ENCODE measurements at regions not wholly inside any gene's neighbourhood (a gene's known extent, or its start where the extent isn't known, plus 50 kb on each side); places are given as distances from the start of the nearest gene placed in this dataset.

- DNase-seq, result no peak
Observed at GRCh38 chr16:26281381-26282110, 589.8 kb downstream of the HS3ST4 start.

- no peak for DNase-seq
Observed at GRCh38 chr16:26295625-26296304, 604.0 kb downstream of the HS3ST4 start.

DNA sequence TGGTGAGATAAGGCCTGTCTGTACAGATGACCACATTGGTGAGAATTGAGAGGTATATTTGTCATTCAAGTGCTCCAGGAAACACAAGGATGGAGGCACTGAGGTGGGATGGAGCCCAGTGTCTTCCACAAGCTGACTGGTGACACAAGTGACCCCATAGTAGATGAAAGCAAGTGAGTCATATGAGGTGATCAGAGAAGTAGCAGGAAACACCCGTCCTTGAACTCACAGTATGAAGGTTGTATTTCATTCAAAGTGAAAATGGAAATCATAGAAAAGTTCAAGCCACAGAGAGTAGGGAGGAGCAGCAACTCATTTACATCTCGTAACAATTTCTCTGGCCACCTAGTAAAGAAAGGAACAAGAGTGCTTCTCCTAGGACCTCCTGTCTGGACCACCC lies 609.8 kb downstream of the HS3ST4 start:
- DNase-seq, result no peak

GRCh38 chr16:26316683-26317464 lies 625.1 kb downstream of the HS3ST4 start:
- no peak for DNase-seq

- peak in 10 of 56 donors; percentile 4 to 29 (median 10) for DNase-seq
Observed at GRCh38 chr16:26317885-26318284, 626.1 kb downstream of the HS3ST4 start.

DNA sequence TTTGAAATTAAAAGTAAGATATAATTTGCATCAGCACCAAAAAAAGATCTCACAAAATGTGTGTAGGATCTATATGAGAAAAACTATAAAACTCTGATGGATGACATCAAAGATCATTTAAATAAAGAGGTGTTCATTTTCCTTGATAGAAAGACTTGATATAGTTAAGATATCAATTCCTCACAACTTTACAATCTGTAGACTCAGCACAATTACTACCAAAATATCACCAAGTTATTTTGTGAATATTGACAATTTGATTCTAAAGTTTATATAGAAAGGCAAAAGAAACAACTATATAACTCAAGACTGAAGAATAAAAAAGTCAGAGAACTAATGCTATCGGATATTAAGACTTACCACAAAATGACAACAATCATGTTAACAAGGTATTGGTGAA lies 638.9 kb downstream of the HS3ST4 start:
- no peak for DNase-seq

DNA sequence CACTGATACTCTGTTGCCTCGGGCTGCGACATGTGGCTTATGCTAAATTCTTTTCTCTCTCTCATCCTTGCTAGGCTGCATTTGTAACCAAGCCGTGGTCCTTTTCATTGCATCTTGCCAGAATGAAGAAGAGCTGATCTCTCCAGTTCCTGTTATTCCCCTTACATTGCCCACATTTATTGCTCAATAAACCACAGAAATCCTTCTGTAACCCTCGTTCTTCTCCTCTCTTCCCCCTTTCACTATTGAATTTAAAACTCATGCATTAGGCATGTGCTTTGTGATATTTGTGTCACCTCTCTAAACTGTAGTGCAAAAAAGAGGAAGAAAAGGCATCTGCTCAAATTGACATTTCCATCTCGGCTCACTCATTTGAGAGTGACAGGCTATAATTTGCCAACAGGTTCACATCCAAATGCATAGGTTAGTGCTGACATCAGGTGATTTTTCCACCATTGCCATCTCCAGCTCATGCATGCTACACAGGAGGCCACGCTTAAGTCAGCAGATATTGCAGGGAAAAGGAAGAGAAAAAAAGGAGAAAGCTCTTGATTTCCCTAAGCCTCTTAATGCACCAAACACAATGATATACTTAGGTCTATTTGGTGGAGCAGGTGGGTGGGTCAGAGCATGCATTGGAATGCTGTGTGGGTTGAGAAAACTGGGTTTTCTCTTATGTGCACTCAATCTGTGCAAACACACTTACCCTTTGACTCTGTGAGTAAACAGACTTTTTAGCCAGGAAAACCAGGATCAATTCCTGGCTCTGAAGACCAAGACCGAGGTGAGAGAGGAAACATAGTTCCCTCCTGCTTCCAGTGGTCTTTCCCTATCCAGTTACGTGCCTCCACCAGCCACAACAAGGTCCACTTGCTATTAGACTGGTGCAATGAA lies 642.7 kb downstream of the HS3ST4 start:
- DNase-seq, result peak in 2 of 56 donors; percentile 1

DNA sequence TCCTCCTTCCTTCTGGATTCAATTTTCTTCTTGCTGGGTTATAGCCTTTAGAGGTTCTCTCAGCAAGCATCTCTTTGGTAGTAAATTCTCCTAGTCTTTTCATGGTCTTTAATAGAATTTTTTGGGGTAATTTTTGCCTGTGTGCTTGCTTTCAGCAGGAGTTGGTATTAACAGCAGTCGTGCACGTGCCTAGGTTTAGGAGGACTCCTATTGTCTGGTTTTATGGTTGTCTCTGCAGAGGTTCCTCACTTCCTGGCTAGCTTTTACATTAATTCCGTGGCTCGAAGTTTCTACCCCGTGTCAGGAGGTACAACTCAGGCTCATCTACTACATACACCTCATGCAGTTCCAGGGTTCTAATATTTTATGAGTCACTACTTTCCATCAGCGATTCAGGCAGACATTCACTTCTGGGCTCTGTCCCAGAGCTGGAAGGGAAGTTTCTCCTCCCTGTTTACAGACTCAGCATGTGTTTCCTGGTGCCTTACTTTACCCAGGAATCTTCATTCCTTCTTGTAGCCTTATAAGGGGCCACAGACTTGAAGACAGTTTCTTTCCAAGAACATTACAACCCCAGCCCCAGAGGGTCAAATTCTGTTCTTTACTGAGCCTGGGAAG lies 643.6 kb downstream of the HS3ST4 start:
- DNase-seq, result no peak

GRCh38 chr16:26342621-26343020 lies 650.9 kb downstream of the HS3ST4 start:
- DNase-seq, result no peak

GRCh38 chr16:26344240-26344776 lies 652.5 kb downstream of the HS3ST4 start:
- DNase-seq, result no peak

GRCh38 chr16:26344976-26345375 lies 653.2 kb downstream of the HS3ST4 start:
- DNase-seq, result no peak

DNA sequence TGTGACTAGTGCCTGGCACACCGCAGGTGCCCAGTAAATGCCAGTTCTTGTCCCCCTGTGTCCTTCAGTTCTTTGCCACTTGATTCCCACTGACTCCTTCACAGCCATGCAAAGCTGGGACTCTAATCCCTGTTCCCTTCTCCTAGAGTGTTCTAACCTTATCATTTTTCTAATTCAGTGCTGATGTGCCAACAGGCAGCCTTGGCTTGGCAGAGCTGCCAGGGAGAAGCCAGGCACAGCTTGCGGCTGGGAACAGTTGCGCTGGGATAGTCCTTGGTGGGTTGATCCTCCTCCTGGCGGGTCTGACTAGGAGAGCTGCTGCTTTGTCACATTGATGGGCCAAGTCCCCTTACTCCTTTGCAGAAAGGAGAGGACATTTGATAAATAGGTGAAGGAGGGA lies 654.2 kb downstream of the HS3ST4 start:
- no peak for DNase-seq

- DNase-seq, result no peak
Observed at GRCh38 chr16:26348095-26348494, 656.3 kb downstream of the HS3ST4 start.

DNA sequence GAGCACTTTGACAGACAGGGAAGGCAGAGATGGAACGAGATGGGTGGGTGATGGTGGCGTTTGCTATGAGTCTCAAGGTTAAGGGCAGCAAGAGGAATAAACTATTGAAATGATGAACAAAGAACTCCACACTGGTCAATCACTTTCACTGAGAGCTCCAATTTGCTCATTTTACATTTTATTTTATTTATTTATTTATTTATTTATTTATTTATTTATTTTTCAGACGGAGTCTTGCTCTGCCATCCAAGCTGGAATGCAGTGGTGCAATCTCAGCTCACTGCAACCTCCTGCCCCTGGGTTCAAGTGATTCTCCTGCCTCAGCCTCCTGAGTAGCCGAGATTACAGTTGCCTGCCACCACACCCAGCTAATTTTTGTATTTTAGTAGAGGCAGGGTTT lies 669.1 kb downstream of the HS3ST4 start:
- DNase-seq, result no peak

GRCh38 chr16:26363581-26363980 lies 671.8 kb downstream of the HS3ST4 start:
- no peak for DNase-seq

DNA sequence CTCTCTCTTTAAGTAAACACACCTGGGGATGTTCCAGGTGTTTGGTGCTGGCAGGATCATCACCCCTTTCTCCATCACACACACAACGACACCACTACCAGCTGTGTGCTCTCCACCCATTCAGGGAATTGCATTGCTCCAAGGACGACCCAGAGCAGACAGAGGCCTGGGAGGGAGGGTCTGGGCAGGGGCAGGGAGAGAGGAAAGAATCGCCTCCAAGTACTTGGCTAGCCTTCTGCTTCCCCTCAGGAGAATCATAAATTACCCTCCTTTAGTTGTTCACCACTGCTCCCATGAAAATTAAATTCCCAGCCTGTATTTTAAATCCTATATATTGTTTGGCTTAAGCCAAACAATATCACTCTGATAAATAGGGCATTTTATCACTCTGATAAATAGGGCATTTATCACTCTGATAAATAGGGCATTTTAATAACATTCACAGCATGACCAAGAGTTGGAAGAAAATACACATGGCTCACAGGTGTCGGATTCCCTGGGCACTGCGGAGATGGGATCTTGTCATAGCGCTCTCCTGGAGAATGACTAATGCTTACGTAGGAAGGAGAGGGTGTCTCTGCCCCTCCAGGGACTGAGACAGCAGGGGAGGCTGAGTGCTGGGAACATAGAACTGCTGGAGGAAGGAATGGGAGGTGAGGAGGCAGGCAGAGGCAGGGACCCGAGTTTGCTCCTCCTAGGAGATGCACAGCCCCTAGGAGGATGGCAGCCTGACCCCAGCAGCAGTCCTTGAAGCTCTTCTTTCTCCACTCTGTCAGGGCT lies 673.6 kb downstream of the HS3ST4 start:
- DNase-seq, result peak in 31 of 56 donors; percentile 0 to 63 (median 10)

DNA sequence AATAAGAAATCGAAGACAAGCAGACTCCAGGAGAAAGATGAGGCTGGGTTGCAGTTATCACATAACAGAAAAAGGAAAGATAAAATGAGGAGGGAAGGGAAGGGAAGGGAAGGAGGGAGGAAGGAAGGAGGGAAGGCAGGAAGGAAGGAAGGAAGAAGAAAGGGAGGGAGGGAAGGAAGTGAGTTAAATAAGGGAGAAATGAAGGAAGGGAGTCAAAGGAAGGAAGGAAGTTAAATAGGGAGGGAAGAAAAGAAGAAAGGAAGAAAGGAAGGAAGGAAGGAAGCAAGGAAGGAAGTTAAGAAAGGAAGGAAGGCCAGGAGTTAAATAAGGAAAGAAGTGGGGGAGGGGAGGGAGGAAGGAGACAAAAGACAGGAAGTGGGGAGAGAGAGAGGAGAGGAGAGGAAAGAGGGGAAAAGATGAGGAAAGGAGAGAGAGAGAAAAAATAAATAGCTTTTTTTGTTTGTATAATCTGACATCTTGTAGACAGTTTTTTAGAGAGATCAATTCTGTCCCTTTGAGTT lies 679.6 kb downstream of the HS3ST4 start:
- DNase-seq, result no peak

DNA sequence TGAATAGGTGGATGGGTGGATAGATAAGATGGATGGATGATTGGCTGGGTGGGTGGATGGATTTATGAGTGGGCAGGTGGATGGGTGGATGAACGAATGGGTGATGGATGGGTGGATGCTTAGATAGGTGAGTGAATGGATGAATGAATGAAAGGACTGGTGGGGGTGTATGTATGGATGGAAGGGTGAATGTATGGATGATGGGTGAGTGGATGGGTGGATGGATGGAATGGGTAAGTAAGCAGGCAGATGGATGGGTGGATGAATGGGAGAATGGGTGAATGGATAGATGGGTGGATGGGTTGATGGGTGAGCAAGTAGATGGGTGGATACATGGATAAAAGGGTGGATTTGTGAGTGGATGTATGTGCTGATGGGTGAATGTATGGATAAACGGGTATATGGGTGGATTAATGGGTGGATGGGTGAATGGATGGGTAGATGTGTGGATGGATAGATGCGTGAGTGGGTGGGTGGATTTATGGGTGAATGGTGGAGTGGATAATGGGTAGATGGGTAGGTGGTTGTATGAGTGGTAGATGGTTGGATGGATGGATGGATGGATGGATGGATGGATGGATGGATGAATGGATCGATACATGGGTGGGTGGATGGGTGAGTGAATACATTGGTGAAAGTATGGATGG lies 682.6 kb downstream of the HS3ST4 start:
- DNase-seq, result no peak

GRCh38 chr16:26382586-26382985 lies 684.1 kb upstream of the C16orf82 start:
- DNase-seq, result no peak

All from nucleus accumbens (tissue), 56 donors.